Left lung (tissue), 4 donors: ENCODE measurements at regions not wholly inside any gene's neighbourhood (a gene's known extent, or its start where the extent isn't known, plus 50 kb on each side); places are given as distances from the start of the nearest gene placed in this dataset.

Experiments
- ATAC-seq: fragments of 200-7000 bp; cut with Tn5 transposase; one replicate; pipeline ENCODE4 v1.9.1; 2020; ENCODE audit warnings: moderate library complexity
- DNase-seq, 4 donors: peaks; one replicate each; pipeline ENCODE4 v3.0.0-alpha.2; 2013 to 2020
- H3K27ac ChIP-seq, 2 donors: fragments of 200-600 bp; sonication (generic) in 1 of 2; one replicate each; pipeline versions ENCODE4 v1.5.0 to v1.8.0; 2020 to 2021
- H3K27me3 ChIP-seq, 2 donors: fragments of 200-600 bp; sonication (generic) in 1 of 2; one replicate each; pipeline versions ENCODE4 v1.5.0 to v1.8.0; 2020 to 2021
- H3K36me3 ChIP-seq, 2 donors: fragments of 200-600 bp; sonication (generic) in 1 of 2; one replicate each; pipeline versions ENCODE4 v1.5.0 to v1.8.0; 2020 to 2021
- H3K4me1 ChIP-seq, 2 donors: fragments of 200-600 bp; one replicate each; pipeline ENCODE4 v1.8.0; 2021
- H3K4me3 ChIP-seq, 2 donors: fragments of 200-600 bp; sonication (generic) in 1 of 2; one replicate each; pipeline versions ENCODE4 v1.5.0 to v1.8.0; 2020 to 2021; ENCODE audit warnings: mild to moderate bottlenecking in 1 of 2
- H3K9me3 ChIP-seq, 2 donors: fragments of 200-600 bp; sonication (generic) in 1 of 2; one replicate each; pipeline versions ENCODE4 v1.5.0 to v1.8.0; 2020 to 2021
- intact Hi-C, 2 donors: fragments of 100-400 bp; cut with DNase I; formaldehyde crosslinking; loops; one replicate each; pipeline versions ENCODE4 v1.11.2 to v1.14.2; 2022
- TF ChIP-seq, protein P1 (sequence below), 2 donors: fragments of 200-600 bp; sonication (generic) in 1 of 2; IDR thresholded peaks; one replicate each; pipeline versions ENCODE4 v1.5.0 to v1.8.0; 2021; ENCODE audit warnings: antibody characterized with exemption in 2 of 2
- donor health status: DM: no; HTN: yes; CAD: no.
- donor health status: DM: no; HTN: no; CAD: no.

DNA sequence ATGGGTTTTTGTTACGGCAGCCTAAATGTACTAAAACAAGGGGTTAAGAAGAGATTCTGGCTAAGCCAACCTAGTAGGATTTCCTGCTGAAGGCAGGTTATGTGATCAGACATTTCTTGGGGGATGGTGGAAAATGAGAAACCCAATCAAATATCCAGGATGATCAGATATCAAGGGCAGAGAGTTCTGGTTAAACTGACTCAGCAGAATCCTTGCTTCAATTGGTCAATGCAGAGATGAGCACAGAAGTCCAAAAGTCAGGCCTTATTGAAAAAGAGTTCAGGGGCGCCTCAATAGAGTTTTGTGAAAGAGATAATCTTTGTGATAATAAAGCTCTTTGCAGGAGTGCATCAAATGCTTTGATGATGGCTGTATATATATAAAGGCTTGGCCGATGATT, 237.1 kb downstream of the AMY1C start:
- TF ChIP-seq, protein P1, sequence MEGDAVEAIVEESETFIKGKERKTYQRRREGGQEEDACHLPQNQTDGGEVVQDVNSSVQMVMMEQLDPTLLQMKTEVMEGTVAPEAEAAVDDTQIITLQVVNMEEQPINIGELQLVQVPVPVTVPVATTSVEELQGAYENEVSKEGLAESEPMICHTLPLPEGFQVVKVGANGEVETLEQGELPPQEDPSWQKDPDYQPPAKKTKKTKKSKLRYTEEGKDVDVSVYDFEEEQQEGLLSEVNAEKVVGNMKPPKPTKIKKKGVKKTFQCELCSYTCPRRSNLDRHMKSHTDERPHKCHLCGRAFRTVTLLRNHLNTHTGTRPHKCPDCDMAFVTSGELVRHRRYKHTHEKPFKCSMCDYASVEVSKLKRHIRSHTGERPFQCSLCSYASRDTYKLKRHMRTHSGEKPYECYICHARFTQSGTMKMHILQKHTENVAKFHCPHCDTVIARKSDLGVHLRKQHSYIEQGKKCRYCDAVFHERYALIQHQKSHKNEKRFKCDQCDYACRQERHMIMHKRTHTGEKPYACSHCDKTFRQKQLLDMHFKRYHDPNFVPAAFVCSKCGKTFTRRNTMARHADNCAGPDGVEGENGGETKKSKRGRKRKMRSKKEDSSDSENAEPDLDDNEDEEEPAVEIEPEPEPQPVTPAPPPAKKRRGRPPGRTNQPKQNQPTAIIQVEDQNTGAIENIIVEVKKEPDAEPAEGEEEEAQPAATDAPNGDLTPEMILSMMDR (IDR thresholded peaks at IDR 0.05), result no peak
- Histone ChIP-seq H3K4me3 (no peak overlapping the region), H3K27ac (no peak overlapping the region), H3K4me1 (no peaks in the 10 kb centered on the region), H3K36me3 (no peaks in the 10 kb centered on the region), H3K27me3 (no peaks in the 10 kb centered on the region), H3K9me3 (peaks cover 0 to 2% of the 10 kb centered on the region in 2 donors)
- DNase-seq, result no peak
- no peak for ATAC-seq
- intact Hi-C loops, result no loop called here

DNA sequence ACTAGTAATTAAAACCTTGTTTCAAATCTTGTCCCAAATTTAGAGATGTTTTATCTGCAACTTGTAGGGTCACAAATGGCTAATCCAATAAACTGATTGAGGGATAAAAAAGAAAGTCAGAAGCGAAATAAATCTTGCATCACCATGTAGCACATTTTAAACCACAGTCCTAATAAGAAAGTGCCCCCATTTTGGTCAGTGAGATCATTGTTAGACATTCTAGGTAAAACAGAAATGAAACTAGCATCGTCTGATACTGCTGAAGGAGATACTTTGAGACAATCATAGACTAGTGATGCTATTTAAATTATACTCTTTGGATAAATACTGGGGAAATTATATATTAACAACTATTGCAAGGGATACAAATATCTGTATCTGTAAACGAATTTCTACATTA, 247.9 kb downstream of the AMY1C start:
- TF ChIP-seq, protein P1 (IDR thresholded peaks at IDR 0.05), result no peak
- no peaks in the 10 kb centered on the region for H3K4me1 ChIP-seq
- intact Hi-C loops, result no loop called here

DNA sequence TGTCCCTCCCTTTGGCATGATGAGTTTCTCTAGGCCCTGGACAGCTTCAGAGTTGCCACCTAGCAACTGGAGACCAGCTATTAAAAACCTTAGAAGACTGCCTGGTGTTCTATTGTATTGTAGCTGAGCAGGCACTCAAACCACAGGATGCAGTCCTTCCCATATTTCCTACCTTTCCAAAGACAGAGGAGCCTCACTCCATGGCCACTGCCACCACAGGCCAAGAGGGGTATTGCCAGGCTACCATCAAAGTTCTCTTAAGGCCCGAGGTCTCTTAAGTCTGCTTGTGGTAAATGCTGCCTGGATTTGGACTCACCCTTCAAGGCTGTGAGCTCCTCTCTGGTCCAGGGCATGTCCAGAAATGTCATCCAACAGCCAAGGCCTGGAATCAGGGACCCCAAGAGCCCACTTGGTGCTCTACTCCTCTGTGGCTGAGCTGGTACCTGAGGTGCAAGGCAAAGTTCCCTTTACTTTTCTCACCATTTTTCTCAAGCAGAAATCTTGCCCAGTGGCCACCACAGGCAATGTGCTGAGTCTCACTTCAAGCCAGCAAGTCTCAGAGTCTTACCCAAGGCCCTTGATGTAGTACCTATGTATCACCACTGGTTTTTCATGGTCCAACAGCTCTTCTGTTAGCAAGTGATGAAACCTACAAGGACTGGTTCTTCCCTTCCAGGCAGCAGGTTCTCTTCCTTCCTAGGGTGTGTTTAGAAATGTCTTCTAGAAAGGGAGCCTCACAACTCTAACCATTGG, 269.4 kb downstream of the AMY1C start:
- no peaks in the 10 kb centered on the region for H3K36me3 ChIP-seq
- ATAC-seq (no peak), DNase-seq (peak in 1 of 4 donors; percentile 10)
- no peaks in the 10 kb centered on the region for H3K27me3 ChIP-seq
- no peaks in the 10 kb centered on the region for H3K4me1 ChIP-seq
- no peak overlapping the region for H3K4me3 ChIP-seq
- TF ChIP-seq, protein P1 (IDR thresholded peaks at IDR 0.05), result no peak
- no peak overlapping the region for H3K27ac ChIP-seq
- H3K9me3 ChIP-seq, result no peaks in the 10 kb centered on the region
- intact Hi-C loops, result no loop called here

More for the DNA sequence above, 247.9 kb downstream of the AMY1C start:
- no peak overlapping the region for H3K4me3 ChIP-seq
- H3K27ac ChIP-seq, result no peak overlapping the region
- no peaks in the 10 kb centered on the region for H3K27me3 ChIP-seq
- no peaks in the 10 kb centered on the region for H3K9me3 ChIP-seq
- ATAC-seq, result no peak
- no peaks in the 10 kb centered on the region for H3K36me3 ChIP-seq
- no peak for DNase-seq

DNA sequence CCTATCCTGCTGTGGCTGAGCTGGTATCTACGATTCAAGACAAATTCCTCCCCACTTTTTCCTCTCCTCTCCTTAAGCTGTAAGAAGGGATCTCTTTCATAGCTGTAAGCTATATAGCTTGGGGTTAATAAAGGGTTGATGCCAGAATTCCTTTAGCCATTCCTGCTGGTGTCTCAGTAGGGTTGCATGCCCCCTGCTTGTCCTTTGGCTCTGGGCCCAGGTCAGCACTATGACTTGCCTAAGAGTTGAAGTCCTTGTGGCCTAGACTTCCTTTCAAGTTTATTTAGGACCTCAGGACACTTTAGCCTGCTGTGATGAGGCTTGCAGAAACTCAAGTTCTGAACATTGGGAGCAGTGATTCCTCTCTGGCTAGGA, 270.0 kb downstream of the AMY1C start:
- H3K36me3 ChIP-seq, result no peaks in the 10 kb centered on the region
- no peak overlapping the region for H3K27ac ChIP-seq
- ATAC-seq (no peak), DNase-seq (no peak)
- no peaks in the 10 kb centered on the region for H3K27me3 ChIP-seq
- no peaks in the 10 kb centered on the region for H3K4me1 ChIP-seq
- intact Hi-C loops, result no loop called here
- TF ChIP-seq, protein P1 (IDR thresholded peaks at IDR 0.05), result no peak
- H3K4me3 ChIP-seq, result no peak overlapping the region
- no peaks in the 10 kb centered on the region for H3K9me3 ChIP-seq

DNA sequence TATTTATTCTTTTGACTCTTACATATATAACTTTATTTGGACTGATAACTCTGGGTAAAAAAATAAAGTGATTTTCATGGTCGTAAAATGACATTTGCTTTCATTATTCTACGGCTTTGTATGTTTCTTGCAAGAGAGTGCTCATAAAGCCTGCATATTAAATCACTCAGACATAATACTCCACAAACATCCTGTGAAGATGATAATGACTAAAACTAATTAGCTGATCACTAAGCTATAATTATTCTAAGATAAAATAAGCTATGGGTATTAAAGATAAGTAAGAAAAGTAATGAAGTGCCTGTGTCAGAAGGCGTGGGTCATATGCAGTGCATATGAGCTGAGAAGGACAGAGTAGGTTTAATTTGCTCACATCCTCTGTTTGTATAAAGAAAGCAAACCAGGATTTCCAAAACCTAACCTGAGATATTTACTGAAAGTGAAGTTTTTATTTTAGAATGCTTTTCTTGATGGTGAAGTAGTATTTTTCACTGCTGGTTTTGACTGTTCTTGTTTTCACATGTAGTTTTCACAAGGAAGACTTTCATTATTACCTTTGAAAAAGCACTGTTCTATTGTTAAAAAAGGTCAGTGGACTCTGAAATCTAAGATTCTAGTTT, 278.8 kb downstream of the AMY1C start:
- DNase-seq, result peak in 2 of 4 donors; percentile 55 to 80
- TF ChIP-seq, protein P1 (IDR thresholded peaks at IDR 0.05), result no peak
- intact Hi-C loops, result no loop called here

More for the DNA sequence above, 278.8 kb downstream of the AMY1C start:
- Histone ChIP-seq H3K36me3 (no peaks in the 10 kb centered on the region), H3K27me3 (no peaks in the 10 kb centered on the region), H3K4me1 (no peaks in the 10 kb centered on the region), H3K27ac (no peak overlapping the region), H3K4me3 (no peak overlapping the region), H3K9me3 (no peaks in the 10 kb centered on the region)
- ATAC-seq, result no peak
